ENCODE measurements at regions not wholly inside any gene's neighbourhood (a gene's known extent, or its start where the extent isn't known, plus 50 kb on each side); places are given as distances from the start of the nearest gene placed in this dataset.

DNA sequence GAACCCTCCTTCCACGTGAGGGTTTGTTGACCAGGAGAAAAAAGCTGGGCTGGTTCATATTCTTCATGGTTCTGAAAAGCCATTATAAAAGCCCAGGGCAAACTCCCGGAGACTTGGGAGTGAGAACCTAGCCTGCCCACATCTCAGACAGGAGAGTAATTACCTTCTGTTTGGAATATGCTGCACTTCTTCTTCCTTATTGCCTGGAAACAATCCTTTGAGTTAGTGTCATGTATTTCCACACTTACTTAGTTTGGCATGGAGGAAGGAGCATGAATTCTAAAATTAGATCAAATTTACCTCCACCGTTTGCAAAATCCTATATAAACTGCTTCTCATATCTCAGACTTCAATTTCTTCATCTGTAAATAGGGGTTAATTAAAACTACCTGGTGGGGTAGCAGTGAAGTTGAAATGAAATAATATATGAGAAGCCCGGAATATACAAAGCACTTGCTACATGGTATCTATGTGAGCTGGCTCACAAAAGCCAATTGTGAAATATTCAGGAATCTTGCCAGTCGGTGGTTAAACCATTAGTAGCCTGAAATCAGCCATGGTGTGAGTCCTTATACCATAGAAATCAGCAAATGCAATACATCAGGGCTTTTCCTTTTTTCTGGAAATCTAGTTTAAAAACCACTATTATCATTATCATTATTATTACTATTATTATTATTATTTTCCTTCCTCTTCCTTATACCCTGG lies 140.0 kb upstream of the RAD23B start:
- Mint-ChIP-seq H3K27ac (ENCODE audit: low read depth, unreplicated experiment) (no peak overlapping the region), H3K4me1 (ENCODE audit: insufficient read depth, unreplicated experiment) (no peaks in the 10 kb centered on the region), H3K27me3 (ENCODE audit: insufficient read depth, unreplicated experiment) (peaks cover 54% of the 10 kb centered on the region), H3K4me3 (ENCODE audit: unreplicated experiment) (no peak overlapping the region), H3K36me3 (ENCODE audit: insufficient read depth, unreplicated experiment) (no peaks in the 10 kb centered on the region), H3K9me3 (ENCODE audit: unreplicated experiment) (no peaks in the 10 kb centered on the region)
- TF ChIP-seq, protein P1, sequence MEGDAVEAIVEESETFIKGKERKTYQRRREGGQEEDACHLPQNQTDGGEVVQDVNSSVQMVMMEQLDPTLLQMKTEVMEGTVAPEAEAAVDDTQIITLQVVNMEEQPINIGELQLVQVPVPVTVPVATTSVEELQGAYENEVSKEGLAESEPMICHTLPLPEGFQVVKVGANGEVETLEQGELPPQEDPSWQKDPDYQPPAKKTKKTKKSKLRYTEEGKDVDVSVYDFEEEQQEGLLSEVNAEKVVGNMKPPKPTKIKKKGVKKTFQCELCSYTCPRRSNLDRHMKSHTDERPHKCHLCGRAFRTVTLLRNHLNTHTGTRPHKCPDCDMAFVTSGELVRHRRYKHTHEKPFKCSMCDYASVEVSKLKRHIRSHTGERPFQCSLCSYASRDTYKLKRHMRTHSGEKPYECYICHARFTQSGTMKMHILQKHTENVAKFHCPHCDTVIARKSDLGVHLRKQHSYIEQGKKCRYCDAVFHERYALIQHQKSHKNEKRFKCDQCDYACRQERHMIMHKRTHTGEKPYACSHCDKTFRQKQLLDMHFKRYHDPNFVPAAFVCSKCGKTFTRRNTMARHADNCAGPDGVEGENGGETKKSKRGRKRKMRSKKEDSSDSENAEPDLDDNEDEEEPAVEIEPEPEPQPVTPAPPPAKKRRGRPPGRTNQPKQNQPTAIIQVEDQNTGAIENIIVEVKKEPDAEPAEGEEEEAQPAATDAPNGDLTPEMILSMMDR (IDR thresholded peaks at IDR 0.05; ENCODE audit: unreplicated experiment): no peak
- DNase-seq (ENCODE audit: unreplicated experiment): peak; percentile 40
- ChIA-PET CTCF (interaction anchor here (0.6 to 1.3 kb wide), 4 partner anchors 13 to 1423 kb away, joined by 3 to 4 read pairs (median 4); no protein-coding TSS in a partner anchor), POLR2A (interaction anchor here (0.6 to 0.8 kb wide), 4 partner anchors 13 to 361 kb away, joined by 4 to 6 read pairs (median 4); no protein-coding TSS in a partner anchor)
- intact Hi-C loops (cut with micrococcal nuclease): loop anchor here (2.0 kb wide), 1 partner anchor 280 kb away; the partner anchor contains the start of gene ZNF462
- BruUV-seq (replicated peaks): no TSS peak

- Mint-ChIP-seq H3K27me3 (ENCODE audit: insufficient read depth, unreplicated experiment) (peaks cover 56% of the 10 kb centered on the region), H3K27ac (ENCODE audit: low read depth, unreplicated experiment) (no peak overlapping the region), H3K4me1 (ENCODE audit: insufficient read depth, unreplicated experiment) (no peaks in the 10 kb centered on the region), H3K9me3 (ENCODE audit: unreplicated experiment) (no peaks in the 10 kb centered on the region), H3K4me3 (ENCODE audit: unreplicated experiment) (no peak overlapping the region), H3K36me3 (ENCODE audit: insufficient read depth, unreplicated experiment) (no peaks in the 10 kb centered on the region)
- intact Hi-C loops (cut with micrococcal nuclease): no loop called here
- ChIA-PET CTCF (interaction anchor here (0.7 to 2.1 kb wide), 5 partner anchors 8 to 1623 kb away, joined by 3 to 7 read pairs (median 4); no protein-coding TSS in a partner anchor), POLR2A (no interaction called here)
- no TSS peak for BruUV-seq (replicated peaks)
- no peak for DNase-seq (ENCODE audit: unreplicated experiment)
- TF ChIP-seq, protein P1 (IDR thresholded peaks at IDR 0.05; ENCODE audit: unreplicated experiment): no peak
Observed at GRCh38 chr9:107144475-107144874, 138.6 kb upstream of the RAD23B start.

- CTCF ChIA-PET: interaction anchor here (0.5 to 1.8 kb wide), 5 partner anchors 9 to 552 kb away, joined by 3 to 13 read pairs (median 3); no protein-coding TSS in a partner anchor
- Mint-ChIP-seq H3K9me3 (ENCODE audit: unreplicated experiment) (no peaks in the 10 kb centered on the region), H3K36me3 (ENCODE audit: insufficient read depth, unreplicated experiment) (no peaks in the 10 kb centered on the region), H3K4me3 (ENCODE audit: unreplicated experiment) (no peak overlapping the region), H3K27ac (ENCODE audit: low read depth, unreplicated experiment) (no peak overlapping the region), H3K27me3 (ENCODE audit: insufficient read depth, unreplicated experiment) (peaks cover 35% of the 10 kb centered on the region), H3K4me1 (ENCODE audit: insufficient read depth, unreplicated experiment) (no peaks in the 10 kb centered on the region)
- no peak for DNase-seq (ENCODE audit: unreplicated experiment)
- POLR2A ChIA-PET: no interaction called here
- intact Hi-C loops (cut with micrococcal nuclease): no loop called here
- TF ChIP-seq, protein P1 (IDR thresholded peaks at IDR 0.05; ENCODE audit: unreplicated experiment): no peak
- no TSS peak for BruUV-seq (replicated peaks)
Observed at GRCh38 chr9:107147134-107147533, 135.9 kb upstream of the RAD23B start.

DNA sequence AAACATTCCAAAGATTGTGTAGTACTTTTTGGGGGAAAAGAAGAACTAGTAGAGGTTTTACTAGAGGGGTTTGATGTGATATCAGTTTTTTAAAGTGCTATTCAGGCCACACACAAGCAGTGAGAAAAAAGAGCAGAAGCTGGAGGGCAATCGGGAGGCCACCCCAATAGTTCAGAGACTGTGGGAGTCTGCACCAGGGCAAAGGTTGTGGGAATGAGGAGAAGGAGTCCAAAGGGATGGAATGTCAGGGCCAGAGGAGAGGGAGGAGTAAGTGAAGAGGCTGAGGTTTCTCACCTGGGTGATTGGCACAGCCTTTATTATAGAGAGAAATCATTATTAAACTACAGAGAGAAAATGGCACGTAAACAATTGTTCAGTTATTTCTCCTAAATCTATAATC lies 134.9 kb upstream of the RAD23B start:
- Mint-ChIP-seq H3K4me3 (ENCODE audit: unreplicated experiment) (no peak overlapping the region), H3K27ac (ENCODE audit: low read depth, unreplicated experiment) (no peak overlapping the region), H3K4me1 (ENCODE audit: insufficient read depth, unreplicated experiment) (no peaks in the 10 kb centered on the region), H3K27me3 (ENCODE audit: insufficient read depth, unreplicated experiment) (peaks cover 35% of the 10 kb centered on the region), H3K36me3 (ENCODE audit: insufficient read depth, unreplicated experiment) (no peaks in the 10 kb centered on the region), H3K9me3 (ENCODE audit: unreplicated experiment) (no peaks in the 10 kb centered on the region)
- ChIA-PET POLR2A (no interaction called here), CTCF (interaction anchor here (0.6 to 1.8 kb wide), 3 partner anchors 10 to 35 kb away, joined by 3 to 13 read pairs (median 5); no protein-coding TSS in a partner anchor)
- TF ChIP-seq, protein P1 (IDR thresholded peaks at IDR 0.05; ENCODE audit: unreplicated experiment): no peak
- BruUV-seq (replicated peaks): no TSS peak
- intact Hi-C loops (cut with micrococcal nuclease): no loop called here
- no peak for DNase-seq (ENCODE audit: unreplicated experiment)
